ENCODE measurements at regions not wholly inside any gene's neighbourhood (a gene's known extent, or its start where the extent isn't known, plus 50 kb on each side); places are given as distances from the start of the nearest gene placed in this dataset.

GRCh38 chr10:8193546-8193945, 139.1 kb downstream of the GATA3 start:
- in situ Hi-C loops (cut with MboI; ENCODE audit: low sequenced_read_pairs, unreplicated experiment): no loop called here
- DNase-seq (ENCODE audit: low spot score): no peak
- TF ChIP-seq CTCF (IDR thresholded peaks at IDR 0.05; ENCODE audit: borderline replicate concordance, control extremely low read depth, extremely low read depth, insufficient read depth, missing control alignments): no peak

GRCh38 chr10:8194050-8194449, 139.6 kb downstream of the GATA3 start:
- in situ Hi-C loops (cut with MboI; ENCODE audit: low sequenced_read_pairs, unreplicated experiment): no loop called here
- no peak for TF ChIP-seq CTCF (IDR thresholded peaks at IDR 0.05; ENCODE audit: borderline replicate concordance, control extremely low read depth, extremely low read depth, insufficient read depth, missing control alignments)

GRCh38 chr10:8206882-8207281, 152.4 kb downstream of the GATA3 start:
- no peak for DNase-seq (ENCODE audit: low spot score)
- in situ Hi-C loops (cut with MboI; ENCODE audit: low sequenced_read_pairs, unreplicated experiment): no loop called here
- TF ChIP-seq CTCF (IDR thresholded peaks at IDR 0.05; ENCODE audit: borderline replicate concordance, control extremely low read depth, extremely low read depth, insufficient read depth, missing control alignments): no peak

More at GRCh38 chr10:8194050-8194449, 139.6 kb downstream of the GATA3 start:
- no peak for DNase-seq (ENCODE audit: low spot score)

- TF ChIP-seq CTCF (IDR thresholded peaks at IDR 0.05; ENCODE audit: borderline replicate concordance, control extremely low read depth, extremely low read depth, insufficient read depth, missing control alignments): no peak
- DNase-seq (ENCODE audit: low spot score): no peak
- in situ Hi-C loops (cut with MboI; ENCODE audit: low sequenced_read_pairs, unreplicated experiment): no loop called here
Observed at GRCh38 chr10:8211631-8212030, 157.1 kb downstream of the GATA3 start.

- no peak for DNase-seq (ENCODE audit: low spot score)
- in situ Hi-C loops (cut with MboI; ENCODE audit: low sequenced_read_pairs, unreplicated experiment): no loop called here
- TF ChIP-seq CTCF (IDR thresholded peaks at IDR 0.05; ENCODE audit: borderline replicate concordance, control extremely low read depth, extremely low read depth, insufficient read depth, missing control alignments): no peak
Observed at GRCh38 chr10:8213735-8214134, 159.2 kb downstream of the GATA3 start.

GRCh38 chr10:8214587-8214986, 160.1 kb downstream of the GATA3 start:
- in situ Hi-C loops (cut with MboI; ENCODE audit: low sequenced_read_pairs, unreplicated experiment): no loop called here
- TF ChIP-seq CTCF (IDR thresholded peaks at IDR 0.05; ENCODE audit: borderline replicate concordance, control extremely low read depth, extremely low read depth, insufficient read depth, missing control alignments): no peak
- DNase-seq (ENCODE audit: low spot score): no peak

GRCh38 chr10:8216893-8217292, 162.4 kb downstream of the GATA3 start:
- in situ Hi-C loops (cut with MboI; ENCODE audit: low sequenced_read_pairs, unreplicated experiment): no loop called here
- DNase-seq (ENCODE audit: low spot score): no peak
- no peak for TF ChIP-seq CTCF (IDR thresholded peaks at IDR 0.05; ENCODE audit: borderline replicate concordance, control extremely low read depth, extremely low read depth, insufficient read depth, missing control alignments)
